MV-4-11 (cell line): ENCODE measurements at regions not wholly inside any gene's neighbourhood (a gene's known extent, or its start where the extent isn't known, plus 50 kb on each side); places are given as distances from the start of the nearest gene placed in this dataset.
A peak's percentile ranks its signal among the peaks of the same experiment; 100 is the strongest.

Source experiments
- DNase-seq: peaks from one replicate; lab custom pipeline; 2025; lab: John Stamatoyannopoulos, UW

GRCh38 chr3:43207628-43208085 lies 78.7 kb upstream of the SNRK start:
- DNase-seq, result no peak

- DNase-seq, result no peak
Measured at GRCh38 chr3:43206632-43207031, 79.7 kb upstream of the SNRK start.

- no peak for DNase-seq
Measured at GRCh38 chr3:43206105-43206504, 80.2 kb upstream of the SNRK start.

GRCh38 chr3:43203022-43203421 lies 83.3 kb upstream of the SNRK start:
- no peak for DNase-seq

- DNase-seq, result no peak
Measured at GRCh38 chr3:43201581-43201980, 84.8 kb upstream of the SNRK start.

- DNase-seq, result no peak
Measured at GRCh38 chr3:43199645-43200306, 86.6 kb upstream of the SNRK start.

GRCh38 chr3:43198791-43199644 lies 87.3 kb upstream of the SNRK start:
- no peak for DNase-seq

GRCh38 chr3:43198301-43198700 lies 88.0 kb upstream of the SNRK start:
- DNase-seq, result no peak

- DNase-seq, result no peak
Measured at GRCh38 chr3:43197181-43197580, 89.2 kb upstream of the SNRK start.

GRCh38 chr3:43196721-43197120 lies 89.6 kb upstream of the SNRK start:
- no peak for DNase-seq

GRCh38 chr3:43195115-43195498 lies 89.2 kb upstream of the POMGNT2 start:
- no peak for DNase-seq

GRCh38 chr3:43194490-43195114 lies 88.7 kb upstream of the POMGNT2 start:
- DNase-seq, result no peak

- no peak for DNase-seq
Measured at GRCh38 chr3:43194069-43194468, 88.2 kb upstream of the POMGNT2 start.

GRCh38 chr3:43192028-43192427 lies 86.1 kb upstream of the POMGNT2 start:
- DNase-seq, result no peak

- DNase-seq, result no peak
Measured at GRCh38 chr3:43191116-43191515, 85.2 kb upstream of the POMGNT2 start.

GRCh38 chr3:43190670-43191069 lies 84.8 kb upstream of the POMGNT2 start:
- no peak for DNase-seq

GRCh38 chr3:43187836-43188479 lies 82.1 kb upstream of the POMGNT2 start:
- no peak for DNase-seq

- no peak for DNase-seq
Measured at GRCh38 chr3:43185983-43186314, 80.1 kb upstream of the POMGNT2 start.

GRCh38 chr3:43185274-43185982 lies 79.5 kb upstream of the POMGNT2 start:
- DNase-seq, result no peak

GRCh38 chr3:43183456-43183855 lies 77.6 kb upstream of the POMGNT2 start:
- DNase-seq, result no peak

- DNase-seq, result peak; percentile 15
Measured at GRCh38 chr3:43181202-43181821, 75.4 kb upstream of the POMGNT2 start.

GRCh38 chr3:43180694-43181093 lies 74.8 kb upstream of the POMGNT2 start:
- DNase-seq, result no peak
